ENCODE measurements at regions not wholly inside any gene's neighbourhood (a gene's known extent, or its start where the extent isn't known, plus 50 kb on each side); places are given as distances from the start of the nearest gene placed in this dataset.

DNA sequence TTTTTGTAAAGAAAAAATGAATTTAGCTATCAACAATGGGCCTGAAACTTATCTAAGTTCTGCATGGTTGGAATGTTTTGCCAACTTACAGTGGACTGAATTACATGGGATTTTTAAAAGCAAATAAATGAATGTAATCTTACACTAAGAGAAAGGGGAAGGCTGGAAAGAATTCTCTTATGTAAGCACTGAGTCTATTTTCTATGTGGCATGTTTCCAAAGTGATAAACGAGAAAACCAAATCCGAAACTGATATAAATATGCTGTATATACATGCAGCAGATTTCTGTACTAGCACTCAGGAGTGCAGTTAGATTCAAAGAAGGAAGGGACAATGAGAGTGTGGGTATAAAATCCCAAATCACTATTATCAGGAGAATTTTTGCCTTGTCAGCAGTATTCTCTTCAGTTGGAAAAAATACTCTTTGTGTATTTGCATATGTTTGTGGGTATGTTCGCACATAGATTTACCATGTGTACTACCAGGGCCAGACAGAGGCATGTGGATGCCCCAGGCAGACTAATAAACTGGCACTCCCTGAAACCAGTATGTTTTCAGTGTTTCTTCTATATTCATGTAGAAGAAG lies 334.3 kb upstream of the SEMA3D start:
- Histone ChIP-seq H3K9ac (no peak overlapping the region), H4K20me1 (no peaks in the 10 kb centered on the region), H3K27me3 (no peaks in the 10 kb centered on the region), H3K36me3 (no peaks in the 10 kb centered on the region), H3K4me1 (peaks cover 3% of the 10 kb centered on the region; the same call in 1 of the 2 replicates), H3K4me2 (no peak overlapping the region), H3K9me3 (no peaks in the 10 kb centered on the region), H3K27ac (no peak overlapping the region), H3K4me3 (no peak overlapping the region)
- no peak for TF ChIP-seq Cebpa-rat (IDR thresholded peaks at IDR 0.05)

GRCh38 chr7:85520175-85520574 lies 333.3 kb upstream of the SEMA3D start:
- no peak for TF ChIP-seq Cebpa-rat (IDR thresholded peaks at IDR 0.05)
- Histone ChIP-seq H4K20me1 (no peaks in the 10 kb centered on the region), H3K27me3 (no peaks in the 10 kb centered on the region), H3K9ac (no peak overlapping the region), H3K4me2 (no peak overlapping the region), H3K27ac (no peak overlapping the region), H3K36me3 (no peaks in the 10 kb centered on the region), H3K9me3 (no peaks in the 10 kb centered on the region), H3K4me3 (no peak overlapping the region), H3K4me1 (no peaks in the 10 kb centered on the region)

GRCh38 chr7:85516675-85517074 lies 329.8 kb upstream of the SEMA3D start:
- TF ChIP-seq Cebpa-rat (IDR thresholded peaks at IDR 0.05), result no peak
- Histone ChIP-seq H3K27me3 (no peaks in the 10 kb centered on the region), H3K4me1 (no peaks in the 10 kb centered on the region), H4K20me1 (no peaks in the 10 kb centered on the region), H3K4me3 (no peak overlapping the region), H3K36me3 (no peaks in the 10 kb centered on the region), H3K9ac (no peak overlapping the region), H3K9me3 (no peaks in the 10 kb centered on the region), H3K4me2 (no peak overlapping the region), H3K27ac (no peak overlapping the region)

DNA sequence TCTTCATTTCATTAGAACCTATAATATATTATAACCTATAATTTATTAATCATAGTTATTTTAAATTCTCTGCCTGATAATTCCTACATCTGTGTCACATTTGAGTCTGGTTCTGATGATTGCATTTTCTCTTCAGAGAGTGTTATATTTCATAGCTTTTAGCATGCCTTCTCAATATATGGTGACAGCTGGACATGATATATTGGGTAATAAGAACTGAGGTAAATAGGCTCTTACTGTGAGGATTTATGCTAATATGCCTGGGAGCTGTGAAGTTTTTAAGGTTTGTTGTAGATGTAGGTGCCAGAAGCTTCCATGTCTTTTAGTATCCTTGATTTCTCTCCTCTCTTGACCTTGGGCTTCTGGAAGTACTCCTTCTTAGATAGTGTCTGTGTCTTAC lies 325.9 kb upstream of the SEMA3D start:
- TF ChIP-seq Cebpa-rat (IDR thresholded peaks at IDR 0.05), result no peak
- no peaks in the 10 kb centered on the region for H3K4me1 ChIP-seq
- no peak overlapping the region for H3K4me2 ChIP-seq
- H3K27ac ChIP-seq, result no peak overlapping the region
- no peak overlapping the region for H3K4me3 ChIP-seq
- no peak overlapping the region for H3K9ac ChIP-seq
- no peaks in the 10 kb centered on the region for H3K36me3 ChIP-seq
- no peaks in the 10 kb centered on the region for H4K20me1 ChIP-seq
- no peaks in the 10 kb centered on the region for H3K27me3 ChIP-seq
- no peaks in the 10 kb centered on the region for H3K9me3 ChIP-seq

- no peak for TF ChIP-seq Cebpa-rat (IDR thresholded peaks at IDR 0.05)
- H3K4me2 ChIP-seq, result no peak overlapping the region
- no peaks in the 10 kb centered on the region for H3K36me3 ChIP-seq
- H3K9ac ChIP-seq, result no peak overlapping the region
- H3K27me3 ChIP-seq, result no peaks in the 10 kb centered on the region
- no peaks in the 10 kb centered on the region for H3K4me1 ChIP-seq
- H3K4me3 ChIP-seq, result no peak overlapping the region
- no peak overlapping the region for H3K27ac ChIP-seq
- H4K20me1 ChIP-seq, result no peaks in the 10 kb centered on the region
- no peaks in the 10 kb centered on the region for H3K9me3 ChIP-seq
Observed at GRCh38 chr7:85510287-85510686, 323.4 kb upstream of the SEMA3D start.

- H3K4me1 ChIP-seq, result no peaks in the 10 kb centered on the region
- H3K4me2 ChIP-seq, result no peak overlapping the region
- no peak overlapping the region for H3K4me3 ChIP-seq
- H3K36me3 ChIP-seq, result no peaks in the 10 kb centered on the region
- no peak overlapping the region for H3K27ac ChIP-seq
- no peaks in the 10 kb centered on the region for H3K27me3 ChIP-seq
- H3K9ac ChIP-seq, result no peak overlapping the region
- no peaks in the 10 kb centered on the region for H4K20me1 ChIP-seq
- no peak for TF ChIP-seq Cebpa-rat (IDR thresholded peaks at IDR 0.05)
- no peaks in the 10 kb centered on the region for H3K9me3 ChIP-seq
Observed at GRCh38 chr7:85509476-85509875, 322.6 kb upstream of the SEMA3D start.

GRCh38 chr7:85508642-85509410 lies 322.0 kb upstream of the SEMA3D start:
- Histone ChIP-seq H3K9me3 (no peaks in the 10 kb centered on the region), H3K36me3 (no peaks in the 10 kb centered on the region), H4K20me1 (no peaks in the 10 kb centered on the region), H3K4me2 (no peak overlapping the region), H3K4me1 (no peaks in the 10 kb centered on the region), H3K4me3 (no peak overlapping the region), H3K27ac (no peak overlapping the region), H3K9ac (no peak overlapping the region), H3K27me3 (no peaks in the 10 kb centered on the region)
- no peak for TF ChIP-seq Cebpa-rat (IDR thresholded peaks at IDR 0.05)

- no peak for TF ChIP-seq Cebpa-rat (IDR thresholded peaks at IDR 0.05)
- no peaks in the 10 kb centered on the region for H3K36me3 ChIP-seq
Observed at GRCh38 chr7:85498031-85498430, 311.2 kb upstream of the SEMA3D start.

GRCh38 chr7:85489498-85489897 lies 302.6 kb upstream of the SEMA3D start:
- H3K4me2 ChIP-seq, result no peak overlapping the region
- no peak overlapping the region for H3K9ac ChIP-seq
- no peak overlapping the region for H3K27ac ChIP-seq

More at GRCh38 chr7:85498031-85498430, 311.2 kb upstream of the SEMA3D start:
- peaks cover 9% of the 10 kb centered on the region for H3K9me3 ChIP-seq
- no peaks in the 10 kb centered on the region for H3K27me3 ChIP-seq
- H3K4me1 ChIP-seq, result no peaks in the 10 kb centered on the region
- H4K20me1 ChIP-seq, result no peaks in the 10 kb centered on the region
- H3K9ac ChIP-seq, result no peak overlapping the region
- H3K27ac ChIP-seq, result no peak overlapping the region
- no peak overlapping the region for H3K4me2 ChIP-seq
- H3K4me3 ChIP-seq, result no peak overlapping the region

DNA sequence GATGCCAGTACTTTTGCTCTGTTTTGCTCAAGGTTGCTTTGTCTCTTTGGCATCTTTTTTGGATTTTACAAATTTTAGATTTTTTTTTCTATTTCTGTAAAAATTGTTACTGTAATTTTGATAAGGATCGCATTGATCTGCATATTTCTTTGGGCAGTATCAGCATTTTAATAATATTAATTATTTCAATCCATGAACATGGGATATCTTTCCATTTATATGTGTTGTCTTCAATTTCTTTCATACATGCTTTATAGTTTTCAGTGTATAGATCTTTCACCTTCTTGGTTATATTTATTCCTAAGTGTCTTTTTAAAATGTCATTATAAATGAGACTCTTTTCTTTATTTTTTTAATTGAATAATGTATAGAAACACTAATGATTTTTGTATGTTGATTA lies 301.6 kb upstream of the SEMA3D start:
- no peak overlapping the region for H3K9ac ChIP-seq
- no peak overlapping the region for H3K4me3 ChIP-seq
- no peaks in the 10 kb centered on the region for H3K4me1 ChIP-seq
- no peaks in the 10 kb centered on the region for H3K36me3 ChIP-seq
- H4K20me1 ChIP-seq, result no peaks in the 10 kb centered on the region
- no peaks in the 10 kb centered on the region for H3K27me3 ChIP-seq
- TF ChIP-seq Cebpa-rat (IDR thresholded peaks at IDR 0.05), result no peak
- H3K27ac ChIP-seq, result no peak overlapping the region
- no peak overlapping the region for H3K4me2 ChIP-seq
- no peaks in the 10 kb centered on the region for H3K9me3 ChIP-seq

More at GRCh38 chr7:85489498-85489897, 302.6 kb upstream of the SEMA3D start:
- no peak overlapping the region for H3K4me3 ChIP-seq
- TF ChIP-seq Cebpa-rat (IDR thresholded peaks at IDR 0.05), result no peak
- no peaks in the 10 kb centered on the region for H3K4me1 ChIP-seq
- no peaks in the 10 kb centered on the region for H3K36me3 ChIP-seq
- no peaks in the 10 kb centered on the region for H4K20me1 ChIP-seq
- H3K27me3 ChIP-seq, result no peaks in the 10 kb centered on the region
- no peaks in the 10 kb centered on the region for H3K9me3 ChIP-seq

All from BLaER1 (cell line).